HG02798 (cell line): ENCODE measurements at regions not wholly inside any gene's neighbourhood (a gene's known extent, or its start where the extent isn't known, plus 50 kb on each side); places are given as distances from the start of the nearest gene placed in this dataset.
"Not testable (repeated sequence)": the region's sequence is repeated elsewhere in the genome, so short reads cannot be mapped to it uniquely, and the experiment has no call there.

Experiments used
- ATAC-seq: cut with Tn5 transposase; IDR thresholded peaks from one replicate; pipeline ENCODE4 v1.9.1; 2021; ENCODE audit warnings: mild to moderate bottlenecking; ENCODE audit not compliant: unreplicated experiment, poor library complexity

- ATAC-seq: no peak
Measured at GRCh38 chr14:44392984-44393383, 114.1 kb downstream of the FSCB start.

DNA sequence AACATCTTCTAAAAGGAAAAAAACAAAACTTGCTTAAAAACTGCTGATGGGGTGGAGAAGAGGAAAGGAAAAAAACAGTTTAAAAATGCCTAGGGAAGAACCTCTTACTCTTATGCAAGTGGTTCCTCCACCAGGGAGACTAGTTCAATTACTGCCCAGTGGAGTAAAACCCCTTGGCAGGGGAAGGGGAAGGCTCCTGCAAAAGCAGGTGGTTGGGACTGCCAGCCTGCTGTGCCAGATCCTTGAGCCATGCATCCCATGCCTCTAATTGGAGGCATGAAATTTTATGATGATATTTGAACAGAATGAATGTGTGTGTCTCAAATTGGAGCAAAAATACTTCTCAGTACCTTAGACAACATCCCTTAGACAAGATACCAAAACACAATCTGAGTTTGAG lies 118.8 kb downstream of the FSCB start:
- no peak for ATAC-seq

GRCh38 chr14:44385906-44386305 lies 121.2 kb downstream of the FSCB start:
- no peak for ATAC-seq

DNA sequence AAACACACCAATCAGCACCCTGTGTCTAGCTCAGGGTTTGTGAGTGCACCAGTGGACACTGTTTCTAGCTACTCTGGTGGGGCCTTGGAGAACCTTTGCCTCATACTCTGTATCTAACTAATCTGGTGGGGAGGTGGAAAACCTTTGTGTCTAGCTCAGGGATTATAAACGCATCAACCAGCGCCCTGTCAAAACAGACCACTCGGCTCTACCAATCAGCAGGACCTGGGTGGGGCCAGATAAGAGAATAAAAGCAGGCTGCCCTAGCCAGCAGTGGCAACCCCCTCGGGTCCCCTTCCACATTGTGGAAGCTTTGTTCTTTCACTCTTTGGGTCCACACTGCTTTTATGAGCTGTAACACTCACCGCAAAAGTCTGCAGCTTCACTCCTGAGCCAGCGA lies 121.8 kb downstream of the FSCB start:
- not testable (repeated sequence) for ATAC-seq

- not testable (repeated sequence) for ATAC-seq
Measured at GRCh38 chr14:44384601-44385293, 122.3 kb downstream of the FSCB start.

GRCh38 chr14:44384093-44384492 lies 123.0 kb downstream of the FSCB start:
- ATAC-seq: no peak

GRCh38 chr14:44383636-44384035 lies 123.4 kb downstream of the FSCB start:
- ATAC-seq: no peak

DNA sequence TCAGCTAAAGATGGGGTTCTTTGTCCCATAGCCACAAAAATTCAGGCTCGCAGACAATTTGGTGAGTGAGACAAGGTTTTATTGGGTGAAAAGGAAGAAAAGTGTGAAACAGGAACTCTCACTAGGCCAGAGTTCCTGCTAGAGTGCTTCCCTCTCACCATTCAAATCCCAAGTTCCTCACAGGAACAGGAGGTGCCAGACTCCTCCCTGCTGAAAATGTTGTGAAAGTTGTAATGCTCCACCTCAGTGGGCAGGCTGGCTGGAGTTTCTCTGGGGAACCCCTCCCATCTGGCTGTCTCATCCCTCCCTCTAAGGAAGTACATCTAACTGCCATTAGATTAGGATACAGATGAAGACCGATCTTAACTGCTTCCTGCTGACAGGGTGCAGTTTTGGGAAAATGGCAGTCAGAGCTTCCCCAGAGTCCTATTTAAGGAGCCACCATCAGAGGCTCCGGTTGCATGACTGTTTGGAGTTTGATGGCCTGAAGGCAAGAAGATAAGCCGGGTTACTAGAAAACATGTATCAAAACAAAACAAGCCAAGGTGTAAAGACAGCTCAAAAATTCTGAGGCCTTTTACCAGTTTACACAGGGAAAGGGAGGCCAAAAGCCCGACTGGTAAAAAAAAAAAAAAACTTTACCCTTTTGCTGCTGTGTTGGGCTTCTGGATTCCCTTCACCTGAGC lies 127.6 kb downstream of the FSCB start:
- ATAC-seq: no peak

DNA sequence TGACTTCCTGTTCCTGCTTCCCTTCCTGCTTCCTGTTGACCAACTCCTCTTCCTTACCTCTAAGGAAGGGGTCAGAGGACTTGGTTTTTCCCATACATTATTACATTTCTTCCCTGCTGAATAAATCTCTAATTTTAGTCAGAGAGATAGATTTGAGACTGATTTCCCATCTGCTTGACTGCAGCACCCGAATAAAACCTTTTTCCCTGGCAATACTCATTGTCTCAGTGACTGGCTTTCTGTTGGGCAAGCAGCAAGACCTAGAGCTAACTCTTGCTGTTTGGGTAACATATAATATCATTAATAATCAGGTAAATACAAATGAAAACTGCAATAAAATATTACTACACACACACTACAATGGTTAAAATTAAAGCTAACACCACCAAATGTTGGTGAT lies 132.2 kb downstream of the FSCB start:
- no peak for ATAC-seq

GRCh38 chr14:44372807-44373489 lies 134.1 kb downstream of the FSCB start:
- ATAC-seq: no peak

GRCh38 chr14:44372231-44372630 lies 134.9 kb downstream of the FSCB start:
- no peak for ATAC-seq

- no peak for ATAC-seq
Measured at GRCh38 chr14:44370727-44371126, 136.4 kb downstream of the FSCB start.

- no peak for ATAC-seq
Measured at GRCh38 chr14:44369401-44370123, 137.5 kb downstream of the FSCB start.

- ATAC-seq: no peak
Measured at GRCh38 chr14:44361083-44361482, 146.0 kb downstream of the FSCB start.

DNA sequence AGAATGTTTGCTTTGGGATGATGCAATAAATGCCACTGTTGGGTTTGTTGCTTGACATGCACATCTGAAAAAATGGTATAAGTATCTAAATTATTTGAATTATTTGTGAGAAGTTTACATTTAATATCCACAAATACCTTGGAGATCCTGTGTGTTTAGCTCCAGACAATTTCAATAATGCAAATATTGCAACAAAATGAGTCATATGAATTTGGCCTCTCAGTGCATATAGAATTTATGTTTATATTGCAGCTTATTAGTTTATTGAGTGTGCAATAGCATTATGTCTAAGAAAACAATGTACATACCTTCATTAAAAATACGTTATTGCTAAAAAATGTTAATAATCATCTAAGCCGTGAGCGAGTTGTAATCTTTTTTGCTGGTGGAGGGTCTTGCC lies 153.3 kb downstream of the FSCB start:
- no peak for ATAC-seq

- ATAC-seq: no peak
Measured at GRCh38 chr14:44352201-44352600, 154.9 kb downstream of the FSCB start.

GRCh38 chr14:44347316-44347715 lies 159.8 kb downstream of the FSCB start:
- ATAC-seq: no peak

DNA sequence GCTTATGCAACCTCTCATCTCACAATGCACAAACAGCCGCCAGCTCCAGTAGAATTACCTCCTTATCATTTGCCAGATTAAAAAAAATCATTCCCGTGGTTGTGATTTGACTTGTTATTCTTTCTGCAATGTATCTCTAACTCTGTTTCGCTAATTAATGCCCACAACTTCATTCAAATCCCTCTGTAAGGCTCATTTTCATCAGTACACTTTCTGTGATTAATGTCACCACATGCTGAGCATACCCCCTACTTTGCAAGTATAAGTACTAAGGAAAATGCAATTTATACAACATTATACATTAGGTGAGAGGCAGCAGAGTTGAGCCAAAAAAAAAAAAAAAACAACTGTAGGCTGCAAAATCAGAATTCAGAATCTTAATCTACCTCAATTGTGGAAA lies 166.0 kb downstream of the FSCB start:
- ATAC-seq: no peak

DNA sequence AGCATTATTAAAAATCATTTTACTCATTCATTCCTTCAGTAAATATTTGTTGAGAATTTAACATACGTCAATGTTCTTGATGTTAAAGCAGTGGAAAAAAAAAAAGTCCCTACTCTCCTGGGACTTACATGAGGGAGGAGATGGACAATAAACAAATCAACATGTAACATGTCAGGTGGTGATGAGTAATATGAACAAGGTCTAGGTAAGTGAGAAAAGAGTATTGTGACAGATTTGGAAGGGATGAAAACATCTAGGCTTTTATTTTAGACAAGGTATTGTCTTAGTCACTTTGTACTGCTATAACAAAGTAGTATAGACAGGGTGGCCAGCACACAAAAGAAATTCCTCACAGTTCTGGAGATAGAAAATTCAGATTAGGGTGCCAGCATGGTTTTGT lies 167.2 kb downstream of the FSCB start:
- ATAC-seq: no peak

- ATAC-seq: no peak
Measured at GRCh38 chr14:44339231-44339630, 167.9 kb downstream of the FSCB start.

GRCh38 chr14:44317441-44317746 lies 189.7 kb downstream of the FSCB start:
- ATAC-seq: no peak
